GM23248 (cell line): ENCODE measurements at regions not wholly inside any gene's neighbourhood (a gene's known extent, or its start where the extent isn't known, plus 50 kb on each side); places are given as distances from the start of the nearest gene placed in this dataset.

Experiments
- DNase-seq: peaks from one replicate; pipeline ENCODE4 v3.0.0-alpha.2; 2015
- H2AFZ ChIP-seq: fragments of 200-600 bp; sonication (generic); 2 replicates; pipeline ENCODE4 v1.6.1; 2016; ENCODE audit warnings: antibody characterized with exemption
- H3F3A ChIP-seq: fragments of 200-600 bp; sonication (generic); 2 replicates; pipeline ENCODE4 v1.6.1; 2016; ENCODE audit warnings: mild to moderate bottlenecking, antibody characterized with exemption, mixed run types; ENCODE audit not compliant: insufficient read depth
- H3K27ac ChIP-seq: fragments of 200-600 bp; sonication (generic); 2 replicates; pipeline ENCODE4 v1.5.1; 2016; ENCODE audit warnings: mild to moderate bottlenecking
- H3K27me3 ChIP-seq: fragments of 200-600 bp; sonication (generic); replicated peaks from 2 replicates; pipeline ENCODE4 v1.6.1; 2016; ENCODE audit warnings: mild to moderate bottlenecking; ENCODE audit not compliant: insufficient read depth
- H3K36me3 ChIP-seq: fragments of 200-600 bp; sonication (generic); 2 replicates; pipeline ENCODE4 v1.6.1; 2016; ENCODE audit warnings: low read depth, mild to moderate bottlenecking
- H3K4me1 ChIP-seq: fragments of 200-600 bp; sonication (generic); 2 replicates; pipeline ENCODE4 v1.6.1; 2016; ENCODE audit warnings: mild to moderate bottlenecking; ENCODE audit not compliant: insufficient read depth
- H3K4me2 ChIP-seq: fragments of 200-600 bp; sonication (generic); one replicate; pipeline ENCODE4 v1.6.1; 2016; ENCODE audit warnings: mild to moderate bottlenecking; ENCODE audit not compliant: unreplicated experiment
- H3K4me3 ChIP-seq: fragments of 200-600 bp; sonication (generic); 2 replicates; pipeline ENCODE4 v1.5.1; 2016; ENCODE audit warnings: mild to moderate bottlenecking
- H3K79me2 ChIP-seq: fragments of 200-600 bp; sonication (generic); 2 replicates; pipeline ENCODE4 v1.6.1; 2016; ENCODE audit warnings: mild to moderate bottlenecking; ENCODE audit not compliant: insufficient read depth
- H3K9ac ChIP-seq: fragments of 200-600 bp; sonication (generic); 2 replicates; pipeline ENCODE4 v1.6.1; 2016; ENCODE audit warnings: mild to moderate bottlenecking
- H3K9me2 ChIP-seq: fragments of 200-600 bp; sonication (generic); 2 replicates; pipeline ENCODE4 v1.6.1; 2016; ENCODE audit warnings: mixed run types, mild to moderate bottlenecking, moderate library complexity; ENCODE audit not compliant: insufficient read depth
- H3K9me3 ChIP-seq: fragments of 200-600 bp; sonication (generic); one replicate; pipeline ENCODE4 v1.6.1; 2017; ENCODE audit warnings: low read depth
- H4K20me1 ChIP-seq: fragments of 200-600 bp; sonication (generic); 2 replicates; pipeline ENCODE4 v1.6.0; 2016; ENCODE audit not compliant: insufficient read depth
- EZH2 ChIP-seq: fragments of 200-600 bp; sonication (generic); IDR thresholded peaks from 2 replicates; pipeline ENCODE4 v1.6.1; 2018; ENCODE audit warnings: antibody characterized with exemption, mild to moderate bottlenecking; ENCODE audit not compliant: insufficient read depth, poor library complexity, severe bottlenecking
- EZH2phosphoT487 ChIP-seq: fragments of 200-600 bp; sonication (generic); IDR thresholded peaks from 2 replicates; pipeline ENCODE4 v1.6.1; 2018; ENCODE audit warnings: antibody characterized with exemption, moderate library complexity, mild to moderate bottlenecking, low read depth; ENCODE audit not compliant: insufficient read depth
- WGBS, 2 experiments: methylation state at CpG; one replicate each; pipeline ENCODE4 v1.1.6; 2015 to 2017; ENCODE audit warnings: low lambda C conversion rate in 2 of 2, low coverage in 1 of 2; ENCODE audit errors: missing lambda C conversion rate in 2 of 2; 5-methylcytosine and 5-hydroxymethylcytosine counted together
- in situ Hi-C: fragments of 300-500 bp; cut with MboI; formaldehyde crosslinking; loops from 2 replicates; pipeline ENCODE4 v1.15.0; 2020

GRCh38 chr14:94917041-94917600, 147.2 kb upstream of the GSC start:
- H2AFZ ChIP-seq, result no peak overlapping the region
- no peak for DNase-seq
- H3K36me3 ChIP-seq, result no peaks in the 10 kb centered on the region
- TF ChIP-seq EZH2phosphoT487 (no peak), EZH2 (no peak)
- H3K9ac ChIP-seq, result no peak overlapping the region
- no peaks in the 10 kb centered on the region for H3F3A ChIP-seq
- no peaks in the 10 kb centered on the region for H4K20me1 ChIP-seq
- no peaks in the 10 kb centered on the region for H3K27me3 ChIP-seq
- 75 to 76% methylated on average over 7 of the region's 7 CpGs for WGBS, 2 experiments
- H3K9me3 ChIP-seq, result no peaks in the 10 kb centered on the region
- in situ Hi-C loops, result no loop called here
- H3K4me3 ChIP-seq, result no peak overlapping the region
- H3K4me2 ChIP-seq, result no peak overlapping the region
- H3K9me2 ChIP-seq, result no peaks in the 10 kb centered on the region
- no peaks in the 10 kb centered on the region for H3K4me1 ChIP-seq
- H3K27ac ChIP-seq, result no peak overlapping the region
- no peaks in the 10 kb centered on the region for H3K79me2 ChIP-seq

GRCh38 chr14:94914191-94914590, 144.3 kb upstream of the GSC start:
- no peak overlapping the region for H3K4me3 ChIP-seq
- no peak overlapping the region for H3K27ac ChIP-seq
- no peak overlapping the region for H3K4me2 ChIP-seq
- no peaks in the 10 kb centered on the region for H3K9me3 ChIP-seq
- H3K9ac ChIP-seq, result no peak overlapping the region
- H3K4me1 ChIP-seq, result no peaks in the 10 kb centered on the region
- H4K20me1 ChIP-seq, result no peaks in the 10 kb centered on the region
- H3K79me2 ChIP-seq, result no peaks in the 10 kb centered on the region
- in situ Hi-C loops, result no loop called here
- TF ChIP-seq EZH2phosphoT487 (no peak), EZH2 (no peak)
- H2AFZ ChIP-seq, result no peak overlapping the region
- WGBS, 2 experiments, result 63 to 68% methylated on average over 3 of the region's 3 CpGs
- no peaks in the 10 kb centered on the region for H3K36me3 ChIP-seq
- no peak for DNase-seq
- no peaks in the 10 kb centered on the region for H3K9me2 ChIP-seq
- H3K27me3 ChIP-seq, result no peaks in the 10 kb centered on the region
- H3F3A ChIP-seq, result no peaks in the 10 kb centered on the region

GRCh38 chr14:94907626-94908261, 137.8 kb upstream of the GSC start:
- no peaks in the 10 kb centered on the region for H3K36me3 ChIP-seq
- H3K4me3 ChIP-seq, result no peak overlapping the region
- H3K9ac ChIP-seq, result no peak overlapping the region
- H3K4me1 ChIP-seq, result peaks cover 20% of the 10 kb centered on the region
- no peaks in the 10 kb centered on the region for H3K79me2 ChIP-seq
- H3F3A ChIP-seq, result 0 out of 2 replicates have a peak, but pooled peaks cover 5% of the 10 kb centered on the region
- no peak overlapping the region for H2AFZ ChIP-seq
- H3K9me2 ChIP-seq, result no peaks in the 10 kb centered on the region
- no peak overlapping the region for H3K27ac ChIP-seq
- TF ChIP-seq EZH2phosphoT487, result no peak
- TF ChIP-seq EZH2, result no peak
- 59 to 61% methylated on average over 29 to 30 of the region's 30 CpGs for WGBS, 2 experiments
- H3K9me3 ChIP-seq, result no peaks in the 10 kb centered on the region
- DNase-seq, result no peak
- H3K4me2 ChIP-seq, result no peak overlapping the region
- no peaks in the 10 kb centered on the region for H4K20me1 ChIP-seq
- in situ Hi-C loops, result no loop called here
- peaks cover 5% of the 10 kb centered on the region; the same call in 1 of the 2 replicates for H3K27me3 ChIP-seq

GRCh38 chr14:94906991-94907587, 137.2 kb upstream of the GSC start:
- Histone ChIP-seq H3F3A (0 out of 2 replicates have a peak, but pooled peaks cover 5% of the 10 kb centered on the region), H3K9me3 (no peaks in the 10 kb centered on the region), H3K27me3 (peaks cover 5% of the 10 kb centered on the region; the same call in 1 of the 2 replicates), H4K20me1 (no peaks in the 10 kb centered on the region), H3K79me2 (no peaks in the 10 kb centered on the region), H3K27ac (no peak overlapping the region), H3K36me3 (no peaks in the 10 kb centered on the region), H2AFZ (no peak overlapping the region), H3K9ac (no peak overlapping the region), H3K4me1 (peaks cover 20% of the 10 kb centered on the region), H3K9me2 (no peaks in the 10 kb centered on the region), H3K4me2 (no peak overlapping the region), H3K4me3 (no peak overlapping the region)
- TF ChIP-seq EZH2 (no peak), EZH2phosphoT487 (no peak)
- DNase-seq, result no peak
- in situ Hi-C loops, result no loop called here
- 26 to 28% methylated on average over 6 of the region's 6 CpGs for WGBS, 2 experiments
